Dedifferentiated amniotic fluid mesenchymal stem cell (primary cell): ENCODE measurements at regions not wholly inside any gene's neighbourhood (a gene's known extent, or its start where the extent isn't known, plus 50 kb on each side); places are given as distances from the start of the nearest gene placed in this dataset.
A peak's percentile ranks its signal among the peaks of the same experiment; 100 is the strongest.

Experiments
- DNase-seq: peaks from one replicate; pipeline ENCODE4 v3.0.0-alpha.2; 2016; ENCODE audit errors: extremely low spot score

DNA sequence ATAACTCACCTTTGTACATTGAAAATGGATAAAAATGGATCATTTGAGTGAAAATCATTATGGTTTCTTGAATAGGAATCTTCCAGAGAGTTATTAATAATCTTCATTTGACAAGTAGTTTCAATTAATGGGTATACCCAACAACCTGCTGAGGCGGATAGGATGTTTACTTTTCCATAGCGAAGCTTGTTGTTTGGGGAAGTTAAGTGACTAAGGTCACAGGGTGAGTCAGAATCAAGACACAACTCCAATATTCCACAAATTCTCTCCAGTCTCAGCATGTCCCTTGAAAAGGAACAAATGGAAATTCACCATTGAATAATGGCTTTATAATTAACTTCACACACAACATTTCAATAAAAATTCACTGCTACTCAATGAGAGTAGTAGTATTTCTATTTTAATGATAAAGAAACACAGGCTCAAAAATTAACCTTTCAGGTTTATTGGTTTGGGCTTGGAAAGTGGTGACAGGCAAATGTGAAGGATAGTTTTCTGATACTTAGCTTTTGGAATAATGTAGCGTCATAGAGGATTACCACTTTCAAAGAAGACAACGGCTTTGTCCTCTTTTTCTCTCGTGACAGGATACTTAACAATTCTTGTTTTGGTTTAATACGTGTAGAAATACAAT is 211.3 kb downstream of the GPD2 start:
- no peak for DNase-seq

DNA sequence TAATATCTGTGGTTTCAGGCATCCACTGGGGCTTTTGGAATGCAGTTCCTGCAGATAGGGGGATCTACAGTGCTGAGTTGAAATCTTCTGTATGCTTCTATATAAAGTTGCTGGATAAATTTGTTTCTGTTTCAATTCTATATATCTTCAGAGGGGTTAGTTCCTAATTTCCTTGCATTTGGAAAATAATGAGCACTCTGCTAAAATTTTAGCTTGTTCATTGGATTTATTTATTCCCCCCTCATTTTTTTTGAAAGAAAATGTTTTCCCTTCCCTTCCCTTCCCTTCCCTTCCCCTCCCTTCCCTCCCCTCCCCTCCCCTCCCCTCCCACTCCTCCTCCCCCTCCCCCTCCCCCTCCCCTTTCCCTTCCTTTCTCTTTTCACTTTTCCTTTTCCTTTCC is 212.3 kb downstream of the GPD2 start:
- no peak for DNase-seq

GRCh38 chr2:156649596-156649995 is 213.4 kb downstream of the GPD2 start:
- DNase-seq: peak; percentile 17

GRCh38 chr2:156652691-156653090 is 216.5 kb downstream of the GPD2 start:
- DNase-seq: no peak

DNA sequence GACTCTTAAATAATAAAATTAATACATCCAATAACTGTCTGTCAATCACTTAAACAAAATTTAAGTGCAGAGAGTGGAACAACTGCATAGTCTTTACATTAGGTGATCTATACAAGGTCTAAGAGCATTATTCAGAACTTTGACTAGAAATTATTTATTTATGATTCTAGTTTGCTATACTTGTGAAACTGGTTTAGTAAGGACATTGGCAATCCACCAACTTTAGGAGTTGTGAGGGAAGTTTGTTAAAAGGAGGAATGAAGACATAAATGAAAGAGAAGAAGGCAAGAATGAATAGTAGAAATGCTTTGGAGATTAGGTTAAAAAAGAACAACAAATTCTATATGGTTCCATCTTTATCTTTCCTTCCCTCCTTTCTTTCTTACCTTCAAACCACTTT is 217.5 kb downstream of the GPD2 start:
- no peak for DNase-seq

DNA sequence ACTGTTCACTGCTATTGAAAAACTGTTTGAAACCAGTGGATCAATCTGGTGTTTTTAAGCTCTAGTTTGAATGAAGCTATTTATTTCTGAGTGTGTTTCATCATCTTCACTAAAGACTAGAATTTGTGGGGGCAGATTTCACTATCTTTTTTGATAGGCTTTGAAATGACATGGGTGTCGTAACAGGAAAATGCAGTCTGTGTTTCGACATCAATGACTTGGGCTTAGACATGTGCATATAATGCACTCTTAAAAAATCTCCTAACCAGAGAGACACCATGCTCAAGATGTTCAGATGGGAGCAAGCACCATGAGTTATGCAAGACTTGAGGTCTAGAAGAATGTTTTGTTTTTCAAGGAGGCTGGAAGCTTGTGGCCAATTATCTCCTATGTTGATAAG is 221.6 kb downstream of the GPD2 start:
- DNase-seq: no peak

- DNase-seq: no peak
These were observed 223.5 kb downstream of the GPD2 start for GRCh38 chr2:156659694-156660093.

DNA sequence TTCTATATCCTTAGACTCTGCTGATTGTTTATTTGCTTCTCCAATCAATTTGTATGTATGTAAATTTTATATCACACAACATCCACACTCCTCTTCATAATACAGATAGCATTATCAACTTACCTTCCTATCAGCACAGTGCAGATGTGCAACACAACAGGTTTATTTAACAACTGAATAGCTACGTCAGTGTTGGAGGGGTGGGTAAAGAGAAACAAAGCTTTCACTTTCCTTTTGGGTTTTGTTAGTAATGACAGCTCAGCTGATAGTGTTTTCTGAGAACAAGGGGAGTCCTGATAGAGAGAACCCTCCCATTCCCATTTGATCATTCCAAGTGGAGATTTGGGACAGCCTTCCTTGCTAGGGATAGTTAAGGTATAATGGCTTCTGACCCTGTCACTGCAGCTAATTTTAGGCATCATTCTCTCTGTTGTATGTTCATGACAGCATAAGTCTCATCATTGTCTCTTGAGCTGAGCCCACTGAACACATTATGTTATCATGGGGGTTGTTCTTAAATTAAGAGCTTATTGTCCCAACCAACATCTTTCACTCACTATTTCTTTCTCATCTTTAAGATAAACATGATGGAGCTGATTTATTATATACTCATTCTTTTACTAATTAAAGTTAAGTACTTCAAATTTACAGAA is 227.7 kb downstream of the GPD2 start:
- DNase-seq: no peak

GRCh38 chr2:156666130-156666785 is 230.1 kb downstream of the GPD2 start:
- DNase-seq: no peak

DNA sequence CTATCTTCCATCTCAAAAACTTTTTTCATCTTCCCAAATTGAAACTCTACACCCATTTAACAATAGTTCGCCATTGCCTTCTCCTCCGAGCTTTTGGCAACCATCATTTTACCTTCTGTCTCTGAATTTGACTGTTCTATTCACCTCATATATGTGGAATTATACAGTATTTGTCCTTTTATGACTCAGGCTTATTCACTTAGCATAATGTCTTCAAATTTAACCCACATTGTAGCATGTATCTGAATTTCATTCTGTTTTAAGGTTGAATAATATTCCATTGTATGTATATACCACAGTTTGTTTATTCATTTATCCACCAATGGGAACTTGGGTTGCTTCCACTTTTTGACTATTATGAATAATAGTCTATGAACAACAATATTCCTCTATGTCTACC is 233.9 kb downstream of the GPD2 start:
- DNase-seq: no peak

DNA sequence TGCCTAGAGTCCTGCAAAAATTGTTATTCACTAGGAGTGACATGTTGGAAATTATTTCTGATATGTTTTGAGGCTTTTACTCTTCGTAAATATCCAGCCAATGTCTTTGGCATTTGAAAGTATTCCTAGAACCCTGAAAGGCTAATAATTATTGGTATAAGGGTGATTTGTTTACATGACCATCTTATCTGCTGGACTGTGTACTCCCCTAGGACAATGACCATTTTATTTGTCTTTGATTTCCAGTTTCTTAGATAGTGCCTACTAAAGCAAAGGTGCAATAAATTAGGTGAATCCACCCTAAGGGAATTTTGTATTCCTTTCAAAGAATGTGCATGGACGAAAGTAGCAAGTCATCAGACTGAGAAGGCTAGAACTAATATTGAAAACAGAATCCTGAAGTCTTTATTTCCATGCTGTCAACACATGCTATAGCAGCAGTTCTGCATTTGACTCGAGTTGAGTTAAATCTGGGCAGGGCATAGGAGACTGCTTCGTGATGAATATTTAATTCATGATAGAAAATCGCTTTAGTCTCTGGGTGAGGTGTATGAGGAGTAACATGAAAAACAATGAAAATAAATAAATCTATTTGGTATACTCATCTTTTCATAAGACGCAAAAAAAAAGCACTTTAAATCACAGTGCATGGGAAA is 235.7 kb downstream of the GPD2 start:
- DNase-seq: no peak

DNA sequence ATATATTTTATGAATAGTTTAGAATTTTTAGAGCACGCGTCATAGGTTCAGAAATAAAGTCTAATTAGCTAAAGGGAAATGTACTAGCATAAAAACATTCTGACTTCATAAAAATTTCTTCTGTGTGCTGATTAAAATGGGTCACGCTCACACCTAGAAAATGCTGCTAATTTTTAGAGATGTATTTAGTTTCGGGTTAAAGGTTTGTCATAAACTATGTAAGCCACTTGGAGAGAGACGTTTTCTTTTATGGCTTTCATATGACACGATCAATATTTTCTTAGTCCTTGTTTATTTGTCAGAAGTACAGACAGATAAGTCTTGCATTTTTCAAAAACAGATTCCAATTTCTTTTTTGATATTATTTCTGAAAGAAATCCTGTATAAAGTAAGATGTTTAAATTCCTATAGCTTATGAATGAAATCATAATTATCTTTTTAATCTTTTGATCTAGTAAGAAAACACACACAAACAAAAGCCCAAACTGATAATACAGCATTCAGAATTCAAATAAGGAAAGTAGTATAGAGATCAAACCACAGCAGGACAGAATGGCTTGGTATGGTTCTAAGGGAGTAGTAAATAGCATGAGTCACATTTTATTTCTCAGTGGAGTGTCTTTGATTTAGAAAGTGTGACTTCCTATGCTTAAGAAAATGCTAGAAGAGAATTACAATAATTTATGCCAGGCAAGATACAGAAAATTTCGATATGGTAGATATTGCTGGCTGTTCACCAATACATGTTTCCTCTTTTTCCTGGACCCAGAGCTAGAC is 236.6 kb downstream of the GPD2 start:
- DNase-seq: no peak

GRCh38 chr2:156673333-156673615 is 237.1 kb downstream of the GPD2 start:
- DNase-seq: no peak

- no peak for DNase-seq
These were observed 237.8 kb downstream of the GPD2 start for GRCh38 chr2:156673981-156674380.

DNA sequence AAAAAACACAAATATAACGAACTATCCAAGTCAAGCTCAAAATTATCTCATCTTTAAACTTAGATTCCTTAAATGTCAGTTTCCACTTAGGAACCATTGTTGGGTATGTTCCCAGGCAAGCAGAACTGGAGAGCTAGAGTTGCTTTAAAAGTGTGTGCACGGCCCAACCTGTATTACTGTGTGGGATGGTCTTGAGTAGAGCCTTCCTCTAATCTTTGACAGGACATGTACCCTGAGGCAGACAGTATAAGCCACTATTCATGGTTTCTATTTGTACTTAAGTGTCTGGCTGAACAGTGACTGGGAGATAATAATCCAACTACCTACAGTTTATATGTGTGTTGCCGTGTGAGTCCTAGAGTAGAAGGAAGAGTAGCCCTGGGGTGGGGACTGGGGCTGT is 239.7 kb downstream of the GPD2 start:
- no peak for DNase-seq

DNA sequence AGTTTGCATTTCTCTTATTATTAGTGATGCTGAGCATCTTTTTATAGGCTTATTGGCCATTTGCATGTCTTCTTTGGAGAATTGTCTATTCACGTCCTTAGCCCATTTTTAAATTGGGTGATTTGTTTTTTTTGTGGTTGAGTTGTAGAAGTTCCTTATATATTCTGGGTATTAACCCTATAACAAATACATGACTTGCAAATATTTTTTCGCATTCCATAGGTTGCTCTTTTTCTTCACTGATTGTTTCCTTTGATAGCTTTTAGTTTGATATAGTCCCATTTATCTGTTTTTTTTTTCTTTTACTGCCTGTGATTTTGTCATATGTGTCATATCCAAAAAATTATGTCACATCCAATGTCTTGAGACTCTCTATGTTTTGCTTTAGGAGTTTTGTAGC is 243.6 kb downstream of the GPD2 start:
- DNase-seq: no peak

GRCh38 chr2:156680266-156680665 is 244.1 kb downstream of the GPD2 start:
- no peak for DNase-seq

DNA sequence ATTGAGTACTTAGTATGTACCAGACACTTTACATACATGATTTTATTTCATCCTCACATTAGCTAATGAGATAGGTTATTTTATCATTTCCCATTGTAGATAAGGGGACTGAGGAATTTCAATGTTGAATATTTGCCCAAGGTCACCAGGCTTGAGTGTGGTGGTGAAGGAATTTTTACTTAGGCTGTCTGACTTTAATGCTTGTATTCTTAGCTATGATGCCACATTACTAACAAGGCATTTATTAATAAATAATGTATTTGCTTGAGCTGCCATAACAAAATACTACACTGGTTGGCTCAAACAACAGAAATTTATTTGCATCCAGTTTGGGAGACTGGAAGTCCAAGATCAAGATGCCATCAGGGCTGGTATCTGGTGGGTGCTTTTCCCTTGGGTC is 250.9 kb downstream of the GPD2 start:
- DNase-seq: no peak

GRCh38 chr2:156687715-156688114 is 251.5 kb downstream of the GPD2 start:
- no peak for DNase-seq

GRCh38 chr2:156689939-156690338 is 253.8 kb downstream of the GPD2 start:
- DNase-seq: no peak

- no peak for DNase-seq
These were observed 254.8 kb downstream of the GPD2 start for GRCh38 chr2:156691014-156691413.

DNA sequence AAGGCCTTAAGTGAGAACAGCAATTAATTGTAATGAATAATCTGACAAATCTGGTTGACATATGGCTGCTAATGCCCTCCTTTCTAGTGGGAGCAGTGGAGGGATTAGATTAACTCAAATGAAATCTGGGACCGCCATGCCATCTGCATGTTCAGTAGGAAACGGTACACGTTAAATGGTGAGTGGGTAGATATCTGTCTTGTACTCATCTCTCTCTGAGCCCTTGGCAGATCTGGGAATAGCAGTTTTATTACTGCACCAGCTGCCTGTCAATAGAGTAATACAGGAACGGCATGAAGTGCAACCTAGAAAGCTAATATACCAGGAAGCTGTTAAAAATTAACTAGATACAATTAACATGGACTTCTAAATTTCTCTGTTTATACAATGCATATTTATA is 258.8 kb downstream of the GPD2 start:
- no peak for DNase-seq
